Naive thymus-derived CD8-positive, alpha-beta T cell (primary cell): ENCODE measurements at regions not wholly inside any gene's neighbourhood (a gene's known extent, or its start where the extent isn't known, plus 50 kb on each side); places are given as distances from the start of the nearest gene placed in this dataset.

Experiments used
- ATAC-seq, 2 donors: fragments of 150-1000 bp; cut with Tn5 transposase in 1 of 2; sonication (Bioruptor Pico), chemical (Tn5 transposase) in 1 of 2; 1 replicate in 1 of 2; 2 replicates in 1 of 2; pipeline ENCODE4 v1.10.0; 2021; ENCODE audit warnings: mild to moderate bottlenecking in 2 of 2, moderate library complexity in 2 of 2
- POLR2A ChIA-PET: fragments of 350-600 bp; sonication (Branson Sonifier 250); formaldehyde crosslinking; loops from one replicate; lab custom pipeline; 2021; ENCODE audit warnings: antibody characterized with exemption; lab: Charles Lee
- DNase-seq, 10 donors: peaks; one replicate each; pipeline versions ENCODE4 v3.0.0 to v3.0.0-alpha.2; 2020 to 2022
- H3K27ac Mint-ChIP-seq, 10 donors: one replicate each; pipeline ENCODE4 v1.8.0; 2020 to 2022; ENCODE audit warnings: mild to moderate bottlenecking in 10 of 10, mixed read lengths in 10 of 10, moderate library complexity in 4 of 10, inconsistent platforms in 1 of 10
- H3K27me3 Mint-ChIP-seq, 5 donors: one replicate each; pipeline ENCODE4 v1.8.0; 2021 to 2022; ENCODE audit warnings: mixed read lengths in 5 of 5
- H3K36me3 Mint-ChIP-seq, 3 donors: one replicate each; pipeline ENCODE4 v1.8.0; 2020 to 2022; ENCODE audit warnings: mixed read lengths in 3 of 3, mild to moderate bottlenecking in 2 of 3, inconsistent platforms in 1 of 3
- H3K4me1 Mint-ChIP-seq, 4 donors: one replicate each; pipeline ENCODE4 v1.8.0; 2021 to 2022; ENCODE audit warnings: mixed read lengths in 4 of 4
- H3K4me3 Mint-ChIP-seq, 10 donors: one replicate each; pipeline ENCODE4 v1.8.0; 2020 to 2022; ENCODE audit warnings: mild to moderate bottlenecking in 10 of 10, mixed read lengths in 10 of 10, moderate library complexity in 6 of 10, inconsistent platforms in 1 of 10
- H3K9me3 Mint-ChIP-seq, 9 donors: one replicate each; pipeline ENCODE4 v1.8.0; 2020 to 2022; ENCODE audit warnings: mixed read lengths in 9 of 9, mild to moderate bottlenecking in 3 of 9, inconsistent platforms in 1 of 9, moderate library complexity in 1 of 9

DNA sequence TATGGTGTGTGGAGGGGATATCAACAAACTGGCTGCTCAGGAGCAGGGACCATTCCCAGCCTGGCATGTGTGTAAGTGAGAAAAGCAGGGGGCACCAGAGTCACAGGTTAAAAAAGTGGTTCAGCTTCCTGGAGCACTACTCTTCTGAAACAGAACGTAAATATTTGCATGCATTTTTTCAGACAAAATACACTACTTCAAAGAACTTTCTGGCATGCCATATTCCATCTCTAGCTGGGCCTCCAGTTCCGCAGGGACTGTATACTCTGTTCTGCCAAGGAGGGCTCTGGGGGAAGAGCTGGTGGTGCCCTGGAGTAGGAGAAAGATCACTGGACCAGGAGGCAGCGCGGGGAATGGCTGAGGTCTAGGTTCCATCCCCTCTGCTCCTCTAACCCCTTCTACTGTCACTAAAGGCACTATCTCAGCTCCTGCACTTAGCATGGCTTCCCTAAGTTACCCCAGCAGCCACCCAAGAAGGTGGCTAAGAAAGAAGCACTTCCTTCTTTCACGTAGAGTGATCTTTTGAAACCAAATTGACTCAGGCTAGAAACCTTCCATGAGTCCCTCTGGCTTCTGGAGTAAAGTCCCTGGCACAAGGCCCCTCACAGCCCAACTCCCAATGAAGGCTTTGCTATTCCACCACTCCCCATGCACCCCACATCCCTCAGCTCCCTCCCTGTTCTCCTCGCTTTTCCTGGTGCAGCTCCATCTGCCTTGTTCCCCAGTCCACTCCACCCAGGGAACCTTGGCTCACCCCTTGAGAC lies 57.6 kb upstream of the CABLES1 start:
- POLR2A ChIA-PET = interaction anchor here (0.7 kb wide), 1 partner anchor 10 kb away, joined by 6 read pairs; no protein-coding TSS in a partner anchor
- H3K9me3 Mint-ChIP-seq = no peaks in the 10 kb centered on the region
- no peak for ATAC-seq
- no peaks in the 10 kb centered on the region for H3K36me3 Mint-ChIP-seq
- peak overlapping the region in 3 of 10 donors; percentile 12 to 58 (median 46) for H3K27ac Mint-ChIP-seq
- no peak for DNase-seq
- peaks cover 0 to 5% (median 0%) of the 10 kb centered on the region in 5 donors for H3K27me3 Mint-ChIP-seq
- H3K4me1 Mint-ChIP-seq = peaks cover 2 to 33% (median 24%) of the 10 kb centered on the region in 4 donors
- H3K4me3 Mint-ChIP-seq = no peak overlapping the region

DNA sequence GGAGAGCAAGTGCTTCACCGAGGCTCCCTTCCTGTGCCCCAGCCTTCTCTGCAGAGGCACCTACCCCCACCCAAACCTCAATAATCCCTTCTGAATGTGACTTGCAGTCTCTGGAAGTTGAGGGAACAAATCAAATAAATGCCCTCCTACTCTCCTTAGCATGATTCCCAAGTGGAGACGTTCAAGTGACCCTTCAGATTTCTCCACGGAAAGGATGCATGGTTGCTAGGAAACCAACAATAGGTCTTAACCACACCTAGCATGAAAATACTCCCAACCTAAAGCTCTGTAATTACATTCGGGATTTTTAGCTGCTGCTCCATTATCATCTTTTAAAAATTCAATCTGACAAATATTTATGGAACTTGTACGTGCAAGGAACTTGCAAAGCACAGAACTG lies 50.2 kb upstream of the CABLES1 start:
- ATAC-seq (no peak), DNase-seq (no peak)
- no peak overlapping the region for H3K4me3 Mint-ChIP-seq
- H3K36me3 Mint-ChIP-seq = no peaks in the 10 kb centered on the region
- H3K27ac Mint-ChIP-seq = no peak overlapping the region
- peaks cover 4 to 19% (median 6%) of the 10 kb centered on the region in 5 donors for H3K27me3 Mint-ChIP-seq
- H3K9me3 Mint-ChIP-seq = no peaks in the 10 kb centered on the region
- POLR2A ChIA-PET = interaction anchor here (0.6 kb wide), 1 partner anchor 22 kb away, joined by 7 read pairs; no protein-coding TSS in a partner anchor
- peaks cover 0 to 4% (median under 1%) of the 10 kb centered on the region in 4 donors for H3K4me1 Mint-ChIP-seq
